Activated T-helper 1 cell treated with anti-CD3 and anti-CD28 coated beads, Interleukin-12 subunit alpha, Interleukin-12 subunit beta, Interleukin-2, Interleukin-4 antibody, amounts not matched to agents 30 ng/mL and 10 ng/mL and 1 ng/mL, durations not matched to agents 14 hours and 24 hours and 36 hours (primary cell): ENCODE measurements at regions not wholly inside any gene's neighbourhood (a gene's known extent, or its start where the extent isn't known, plus 50 kb on each side); places are given as distances from the start of the nearest gene placed in this dataset.
"Not testable (repeated sequence)": the region's sequence is repeated elsewhere in the genome, so short reads cannot be mapped to it uniquely, and the experiment has no call there.

Experiments
- DNase-seq: peaks from one replicate; pipeline ENCODE4 v3.0.0; 2021; ENCODE audit warnings: low spot score
- H3K27ac Mint-ChIP-seq: one replicate; pipeline ENCODE4 v1.8.0; 2021; ENCODE audit warnings: mild to moderate bottlenecking, mixed read lengths
- H3K27me3 Mint-ChIP-seq: one replicate; pipeline ENCODE4 v1.8.0; 2022; ENCODE audit warnings: mild to moderate bottlenecking, moderate library complexity, mixed read lengths; ENCODE audit not compliant: insufficient read depth
- H3K36me3 Mint-ChIP-seq: one replicate; pipeline ENCODE4 v1.8.0; 2021; ENCODE audit warnings: low read depth, mixed read lengths
- H3K4me1 Mint-ChIP-seq: one replicate; pipeline ENCODE4 v1.8.0; 2021; ENCODE audit warnings: low read depth, mixed read lengths
- H3K4me3 Mint-ChIP-seq: one replicate; pipeline ENCODE4 v1.8.0; 2021; ENCODE audit warnings: mild to moderate bottlenecking, moderate library complexity, mixed read lengths
- H3K9me3 Mint-ChIP-seq: one replicate; pipeline ENCODE4 v1.8.0; 2021; ENCODE audit warnings: mixed read lengths
- intact Hi-C: fragments of 100-400 bp; cut with micrococcal nuclease; formaldehyde crosslinking; loops from one replicate; pipeline ENCODE4 v1.15.1; 2024

DNA sequence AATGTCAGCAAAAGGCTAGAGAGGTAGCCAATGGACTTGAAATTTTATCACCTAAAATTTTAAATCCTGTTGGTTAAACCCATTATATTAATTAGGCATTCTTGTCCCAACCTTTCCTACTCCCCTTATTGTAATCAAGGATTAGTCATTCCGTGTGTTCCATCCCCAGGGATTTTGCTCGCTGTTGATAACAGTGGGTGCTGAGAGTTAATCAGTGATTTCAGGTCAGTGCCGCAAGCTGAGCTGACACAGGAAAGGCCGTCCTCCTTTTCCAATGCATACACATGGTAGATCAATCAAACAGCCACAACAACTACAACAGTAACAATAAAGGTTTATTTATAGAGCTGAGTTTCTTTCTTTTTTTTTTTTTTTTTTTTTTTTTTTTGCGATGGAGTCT is 271.4 kb downstream of the ACTR3B start:
- Mint-ChIP-seq H3K9me3 (no peaks in the 10 kb centered on the region), H3K36me3 (no peaks in the 10 kb centered on the region), H3K27ac (no peak overlapping the region), H3K4me3 (no peak overlapping the region), H3K27me3 (peaks cover 2% of the 10 kb centered on the region), H3K4me1 (no peaks in the 10 kb centered on the region)
- intact Hi-C loops: no loop called here
- no peak for DNase-seq

DNA sequence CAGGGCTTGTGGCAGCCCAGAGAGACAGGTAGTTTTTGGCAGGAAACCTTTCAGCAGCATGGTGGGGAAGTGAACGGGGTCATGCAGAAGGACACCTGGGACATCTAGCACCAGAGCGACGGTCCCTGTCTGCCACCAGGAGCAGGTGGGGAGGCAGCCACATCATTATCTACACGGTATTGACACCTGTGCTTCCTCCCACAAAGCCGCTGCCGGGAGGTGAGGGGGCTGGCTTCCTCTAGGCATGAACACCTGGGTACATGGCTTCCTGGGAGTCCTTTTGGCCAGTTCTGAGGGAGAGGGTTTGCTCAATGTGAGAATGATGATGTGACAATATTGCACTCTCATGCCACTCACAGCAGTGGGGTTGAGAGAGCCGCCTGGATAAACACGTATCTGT is 275.2 kb downstream of the ACTR3B start:
- no peaks in the 10 kb centered on the region for H3K27me3 Mint-ChIP-seq
- no peaks in the 10 kb centered on the region for H3K36me3 Mint-ChIP-seq
- H3K4me1 Mint-ChIP-seq: no peaks in the 10 kb centered on the region
- intact Hi-C loops: no loop called here
- H3K4me3 Mint-ChIP-seq: no peak overlapping the region
- H3K9me3 Mint-ChIP-seq: no peaks in the 10 kb centered on the region
- DNase-seq: no peak
- no peak overlapping the region for H3K27ac Mint-ChIP-seq

DNA sequence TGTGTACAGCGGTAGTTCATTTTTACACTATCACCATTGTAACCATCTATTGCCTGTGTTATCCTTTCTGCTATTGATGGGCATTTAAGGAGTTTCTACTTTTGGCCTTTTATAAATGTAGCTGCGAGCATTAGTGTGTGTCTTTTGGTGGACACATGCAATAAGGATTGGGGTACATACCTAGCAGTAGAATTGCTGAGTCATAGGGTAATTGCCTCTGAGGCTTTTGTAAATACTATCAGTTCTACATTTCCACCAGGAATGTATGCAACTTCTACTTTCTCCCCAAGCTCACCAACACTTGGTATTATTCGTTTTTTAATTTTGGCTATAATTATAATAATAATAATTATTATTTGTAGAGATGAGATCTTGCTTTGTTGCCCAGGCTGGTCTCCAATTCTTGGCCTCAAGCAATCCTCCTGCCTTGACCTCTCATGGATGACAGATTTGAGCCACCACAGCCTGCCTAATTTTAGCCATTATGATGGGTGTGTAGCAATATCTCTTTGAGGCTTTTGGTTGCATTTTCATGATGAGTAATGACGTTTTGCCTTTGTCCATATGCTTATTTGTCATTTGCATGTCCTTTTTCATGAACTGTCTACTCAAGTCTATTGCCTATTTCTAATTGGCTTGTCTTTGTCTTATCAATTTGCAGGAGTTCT is 277.0 kb downstream of the ACTR3B start:
- H3K27me3 Mint-ChIP-seq: no peaks in the 10 kb centered on the region
- H3K36me3 Mint-ChIP-seq: no peaks in the 10 kb centered on the region
- H3K27ac Mint-ChIP-seq: no peak overlapping the region
- no peak for DNase-seq
- intact Hi-C loops: no loop called here
- no peaks in the 10 kb centered on the region for H3K9me3 Mint-ChIP-seq
- no peak overlapping the region for H3K4me3 Mint-ChIP-seq
- no peaks in the 10 kb centered on the region for H3K4me1 Mint-ChIP-seq

DNA sequence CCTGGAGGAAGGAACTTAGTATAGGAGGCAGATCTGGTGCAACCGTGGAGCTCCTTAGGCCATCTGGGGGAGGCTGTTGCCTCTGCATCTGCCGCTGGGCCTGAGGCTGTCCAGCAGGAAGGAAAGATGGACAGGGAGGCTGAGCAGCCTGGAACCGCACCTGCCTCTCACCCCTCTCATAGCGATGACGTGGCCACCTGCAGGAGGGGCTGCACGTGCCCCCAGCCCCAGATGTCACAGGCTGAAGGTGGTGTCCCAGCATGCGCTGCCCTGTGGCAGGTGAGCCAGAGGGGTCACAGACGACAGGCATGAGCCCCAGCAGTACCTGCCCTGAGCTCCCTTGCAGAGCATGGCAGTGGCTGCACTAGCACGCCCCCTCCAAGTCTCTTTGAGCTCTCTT is 283.9 kb downstream of the ACTR3B start:
- Mint-ChIP-seq H3K36me3 (no peaks in the 10 kb centered on the region), H3K9me3 (no peaks in the 10 kb centered on the region), H3K27me3 (no peaks in the 10 kb centered on the region), H3K27ac (no peak overlapping the region), H3K4me1 (no peaks in the 10 kb centered on the region), H3K4me3 (no peak overlapping the region)
- no peak for DNase-seq
- intact Hi-C loops: no loop called here

DNA sequence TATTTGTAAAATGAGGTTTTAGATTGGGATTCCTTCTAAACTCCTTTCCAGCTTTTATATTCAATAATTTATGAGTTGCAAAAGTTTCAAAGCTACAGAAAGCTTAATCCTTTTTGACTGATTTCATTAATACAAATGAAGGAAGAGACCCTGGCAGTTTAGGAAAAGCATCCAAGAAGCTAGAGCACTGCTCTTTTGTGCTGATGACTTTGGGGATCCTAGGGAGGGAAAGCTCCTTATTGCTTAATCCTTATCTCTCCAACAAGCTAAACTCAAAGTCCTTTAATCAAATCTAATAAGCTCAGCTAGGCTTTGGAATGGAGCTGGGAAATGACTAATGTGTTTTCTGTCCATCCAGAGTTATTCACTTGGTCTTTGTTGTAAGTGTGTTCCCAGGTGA is 285.4 kb downstream of the ACTR3B start:
- H3K27ac Mint-ChIP-seq: no peak overlapping the region
- no peak for DNase-seq
- H3K4me1 Mint-ChIP-seq: no peaks in the 10 kb centered on the region
- intact Hi-C loops: no loop called here
- H3K9me3 Mint-ChIP-seq: no peaks in the 10 kb centered on the region
- no peaks in the 10 kb centered on the region for H3K36me3 Mint-ChIP-seq
- H3K4me3 Mint-ChIP-seq: no peak overlapping the region
- no peaks in the 10 kb centered on the region for H3K27me3 Mint-ChIP-seq

DNA sequence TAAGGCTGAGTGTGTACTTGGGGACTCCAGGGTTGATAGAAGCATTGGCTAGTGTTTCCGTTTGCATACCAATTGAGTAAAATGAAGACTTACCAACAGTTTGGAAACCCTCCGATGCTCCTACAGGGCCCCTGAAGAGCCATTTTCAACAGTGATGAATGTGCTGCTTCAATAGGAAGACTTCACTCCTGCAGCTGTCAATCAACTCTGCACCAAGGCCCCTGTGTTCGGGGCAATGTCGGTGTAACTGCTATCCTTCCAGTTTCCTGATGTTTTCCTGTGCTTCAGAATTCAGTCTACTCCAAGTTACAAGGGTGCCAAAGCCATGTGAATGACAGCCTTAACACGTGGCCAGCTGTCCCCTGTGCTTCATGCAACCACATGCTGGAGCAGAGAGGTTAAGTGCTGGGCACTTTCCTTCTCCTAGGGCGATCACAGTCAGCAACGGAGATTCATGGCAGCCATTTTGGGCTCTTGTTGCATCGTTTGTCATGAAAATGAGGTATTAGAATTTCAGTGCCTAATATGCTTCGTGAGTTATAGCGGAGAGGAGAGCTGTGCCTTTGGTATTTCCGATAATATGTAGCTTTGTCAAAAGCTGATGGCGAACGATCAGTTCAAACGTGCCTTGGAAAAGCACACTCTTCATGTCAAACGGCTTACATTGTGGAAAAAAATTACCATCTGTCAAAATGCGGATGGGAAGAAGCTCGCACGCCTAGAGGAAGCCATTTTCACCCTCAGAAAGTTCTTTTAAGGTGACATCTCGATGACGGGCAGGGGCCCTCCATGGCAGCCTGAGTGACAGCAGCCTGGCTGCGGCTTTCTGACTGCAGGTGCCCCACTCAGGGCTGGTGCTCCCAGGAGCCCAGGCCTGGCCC is 287.8 kb downstream of the ACTR3B start:
- H3K4me3 Mint-ChIP-seq: no peak overlapping the region
- H3K27ac Mint-ChIP-seq: no peak overlapping the region
- H3K36me3 Mint-ChIP-seq: no peaks in the 10 kb centered on the region
- intact Hi-C loops: no loop called here
- H3K9me3 Mint-ChIP-seq: no peaks in the 10 kb centered on the region
- no peaks in the 10 kb centered on the region for H3K27me3 Mint-ChIP-seq
- no peak for DNase-seq
- no peaks in the 10 kb centered on the region for H3K4me1 Mint-ChIP-seq

DNA sequence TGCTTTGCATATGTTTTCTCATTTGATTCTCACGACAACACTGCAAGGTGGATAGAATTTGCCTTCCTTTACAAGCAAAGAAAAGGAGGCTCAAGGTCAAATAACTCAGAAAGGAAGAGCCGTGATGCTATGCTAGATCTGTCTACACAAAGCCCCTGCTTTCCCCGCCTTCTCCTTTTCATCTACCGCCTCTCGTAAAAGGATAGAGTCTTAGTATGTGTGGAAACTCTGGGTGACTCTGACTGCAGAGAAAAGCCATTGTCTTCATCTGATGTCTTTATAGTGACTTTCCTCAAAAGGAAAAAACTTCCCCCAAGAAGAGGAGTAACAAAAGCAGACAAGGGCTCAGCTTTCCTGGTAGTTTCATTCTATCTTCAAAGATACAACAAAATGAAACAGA is 292.7 kb downstream of the ACTR3B start:
- Mint-ChIP-seq H3K4me3 (no peak overlapping the region), H3K9me3 (no peaks in the 10 kb centered on the region), H3K4me1 (no peaks in the 10 kb centered on the region), H3K27me3 (peaks cover 2% of the 10 kb centered on the region), H3K27ac (no peak overlapping the region), H3K36me3 (no peaks in the 10 kb centered on the region)
- no peak for DNase-seq
- intact Hi-C loops: no loop called here

DNA sequence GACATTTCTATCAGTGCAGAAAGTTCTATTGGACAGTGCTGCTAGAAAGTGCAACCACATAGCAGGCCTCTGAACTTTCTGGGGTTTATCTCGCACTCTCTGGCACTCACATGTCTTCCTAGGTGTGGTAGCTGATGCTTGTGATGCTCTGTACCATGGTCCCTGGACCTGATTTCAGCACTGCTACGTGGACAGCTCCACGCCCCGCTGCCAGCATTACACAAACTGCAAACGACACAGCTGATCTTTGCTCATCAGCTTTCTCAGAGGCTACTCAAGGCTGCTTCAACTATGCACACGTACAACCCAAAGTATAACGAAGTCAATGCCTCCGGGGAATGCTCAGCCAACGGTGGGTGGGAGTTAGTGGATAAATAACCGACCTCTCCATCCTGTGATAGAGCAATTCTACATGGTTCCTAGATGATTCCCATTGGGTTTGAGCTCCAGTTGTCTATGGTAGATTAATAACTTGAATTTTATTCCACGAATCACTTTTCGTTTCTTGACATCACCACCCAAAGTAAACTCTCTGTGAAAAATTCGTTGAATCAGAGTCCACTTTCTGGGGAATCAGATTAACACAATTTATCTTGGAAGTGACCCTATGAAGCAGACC is 302.5 kb downstream of the ACTR3B start:
- H3K27me3 Mint-ChIP-seq: no peaks in the 10 kb centered on the region
- H3K27ac Mint-ChIP-seq: no peak overlapping the region
- intact Hi-C loops: no loop called here
- H3K36me3 Mint-ChIP-seq: no peaks in the 10 kb centered on the region
- H3K4me3 Mint-ChIP-seq: no peak overlapping the region
- H3K9me3 Mint-ChIP-seq: no peaks in the 10 kb centered on the region
- no peak for DNase-seq
- no peaks in the 10 kb centered on the region for H3K4me1 Mint-ChIP-seq

DNA sequence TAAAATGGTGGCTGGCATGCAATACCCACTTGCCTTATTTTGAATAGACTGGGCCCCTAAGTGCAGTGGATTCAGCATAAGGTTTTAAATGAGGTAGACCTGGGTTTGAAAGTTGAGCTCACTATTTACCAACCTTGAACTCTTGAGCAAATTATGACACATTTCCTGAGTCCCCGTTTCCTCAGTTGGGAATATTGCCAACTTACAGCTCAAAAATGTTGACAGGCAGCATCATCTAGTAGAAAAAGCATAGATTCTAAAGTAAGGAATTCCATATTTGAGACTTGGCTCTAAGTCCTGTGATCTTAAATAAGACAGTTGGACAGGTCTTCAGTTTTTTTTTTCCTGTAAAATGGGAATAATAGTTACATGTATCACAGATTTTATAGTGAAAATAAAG is 305.5 kb downstream of the ACTR3B start:
- intact Hi-C loops: no loop called here
- DNase-seq: no peak
- Mint-ChIP-seq H3K36me3 (no peaks in the 10 kb centered on the region), H3K4me1 (no peaks in the 10 kb centered on the region), H3K27ac (no peak overlapping the region), H3K27me3 (no peaks in the 10 kb centered on the region), H3K4me3 (no peak overlapping the region), H3K9me3 (no peaks in the 10 kb centered on the region)

DNA sequence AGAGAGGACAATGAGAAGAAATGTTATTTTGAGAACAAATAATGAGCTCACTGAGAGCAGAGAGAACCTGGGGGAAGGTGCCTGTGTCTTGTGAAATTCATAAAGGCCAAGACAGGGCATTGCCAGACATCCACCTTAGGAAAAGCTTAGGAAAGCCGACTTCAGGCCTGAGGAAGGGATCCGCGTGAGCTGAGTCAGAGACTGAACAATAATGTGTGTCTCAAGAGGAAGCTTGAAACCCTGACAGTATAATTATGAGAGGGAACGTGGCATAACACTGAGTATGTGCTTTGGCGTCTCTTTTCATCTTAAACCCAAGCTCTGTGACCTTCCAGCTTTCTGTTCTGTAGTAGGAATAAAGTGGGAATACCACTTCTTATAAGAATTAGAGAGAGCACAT is 307.2 kb downstream of the ACTR3B start:
- intact Hi-C loops: no loop called here
- DNase-seq: no peak
- Mint-ChIP-seq H3K27ac (no peak overlapping the region), H3K4me3 (no peak overlapping the region), H3K27me3 (no peaks in the 10 kb centered on the region), H3K36me3 (no peaks in the 10 kb centered on the region), H3K9me3 (no peaks in the 10 kb centered on the region), H3K4me1 (no peaks in the 10 kb centered on the region)

DNA sequence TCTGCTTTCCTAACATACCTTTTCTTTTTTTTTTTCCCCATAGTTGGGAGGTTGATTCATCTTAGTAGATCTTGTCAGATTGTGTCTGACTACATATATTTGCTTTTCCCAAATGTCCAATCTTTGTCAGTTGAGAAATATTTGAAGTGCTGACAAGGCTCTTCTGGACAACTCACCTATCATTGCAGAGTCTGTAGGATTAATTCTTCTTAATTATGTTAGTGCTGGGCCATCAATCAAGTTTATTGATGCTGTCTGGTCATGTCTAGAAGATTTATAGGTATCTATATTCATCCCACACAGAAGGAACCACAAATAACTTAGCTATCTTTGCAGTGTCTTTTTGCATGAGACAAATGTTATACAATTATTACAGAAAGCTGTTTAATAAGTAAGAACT is 310.6 kb downstream of the ACTR3B start:
- H3K4me1 Mint-ChIP-seq: no peaks in the 10 kb centered on the region
- intact Hi-C loops: no loop called here
- no peaks in the 10 kb centered on the region for H3K9me3 Mint-ChIP-seq
- no peak overlapping the region for H3K4me3 Mint-ChIP-seq
- no peak for DNase-seq
- no peaks in the 10 kb centered on the region for H3K36me3 Mint-ChIP-seq
- H3K27ac Mint-ChIP-seq: no peak overlapping the region
- no peaks in the 10 kb centered on the region for H3K27me3 Mint-ChIP-seq

DNA sequence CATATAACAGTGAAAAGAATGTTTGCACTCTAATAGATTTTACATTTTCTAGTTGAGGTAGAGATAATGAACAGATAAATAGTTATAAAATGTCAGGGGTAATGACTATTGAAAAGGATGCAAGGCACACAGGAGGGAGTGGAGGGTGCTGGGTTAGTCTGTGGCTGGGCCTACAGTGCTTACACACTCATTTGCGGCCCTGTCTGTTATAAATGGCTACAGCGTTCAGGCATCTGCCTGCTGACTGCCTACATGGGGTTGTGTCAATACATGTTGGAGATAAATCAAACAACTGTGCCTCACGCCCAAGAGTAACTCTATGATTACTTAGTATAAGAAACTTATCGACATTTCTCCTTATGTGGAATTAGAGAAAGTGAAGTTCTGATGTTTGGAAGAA is 313.3 kb downstream of the ACTR3B start:
- H3K9me3 Mint-ChIP-seq: no peaks in the 10 kb centered on the region
- H3K27ac Mint-ChIP-seq: no peak overlapping the region
- H3K4me3 Mint-ChIP-seq: no peak overlapping the region
- no peaks in the 10 kb centered on the region for H3K36me3 Mint-ChIP-seq
- DNase-seq: no peak
- intact Hi-C loops: no loop called here
- H3K4me1 Mint-ChIP-seq: no peaks in the 10 kb centered on the region
- H3K27me3 Mint-ChIP-seq: no peaks in the 10 kb centered on the region

DNA sequence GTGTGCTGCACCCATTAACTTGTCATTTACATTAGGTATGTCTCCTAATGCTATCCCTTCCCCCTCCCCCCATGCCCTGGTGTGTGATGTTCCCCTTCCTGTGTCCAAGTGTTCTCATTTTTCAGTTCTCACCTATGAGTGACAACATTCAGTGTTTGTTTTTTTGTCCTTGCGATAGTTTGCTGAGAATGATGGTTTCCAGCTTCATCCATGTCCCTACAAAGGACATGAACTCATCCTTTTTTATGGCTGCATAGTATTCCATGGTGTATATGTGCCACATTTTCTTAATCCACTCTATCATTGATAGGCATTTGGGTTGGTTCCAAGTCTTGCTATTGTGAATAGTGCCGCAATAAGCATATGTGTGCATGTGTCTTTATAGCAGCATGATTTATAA is 316.7 kb downstream of the ACTR3B start:
- H3K27me3 Mint-ChIP-seq, H3K4me1 Mint-ChIP-seq, H3K4me3 Mint-ChIP-seq, H3K9me3 Mint-ChIP-seq, H3K36me3 Mint-ChIP-seq, DNase-seq, intact Hi-C loops, H3K27ac Mint-ChIP-seq: not testable (repeated sequence)
